NCI-H2029 treated with DMSO at 0.1 percent for 48 hours (cell line): ENCODE measurements at regions not wholly inside any gene's neighbourhood (a gene's known extent, or its start where the extent isn't known, plus 50 kb on each side); places are given as distances from the start of the nearest gene placed in this dataset.
A peak's percentile ranks its signal among the peaks of the same experiment; 100 is the strongest.

Experiments used
- DNase-seq: peaks from one replicate; lab custom pipeline; 2025; lab: John Stamatoyannopoulos, UW

DNA sequence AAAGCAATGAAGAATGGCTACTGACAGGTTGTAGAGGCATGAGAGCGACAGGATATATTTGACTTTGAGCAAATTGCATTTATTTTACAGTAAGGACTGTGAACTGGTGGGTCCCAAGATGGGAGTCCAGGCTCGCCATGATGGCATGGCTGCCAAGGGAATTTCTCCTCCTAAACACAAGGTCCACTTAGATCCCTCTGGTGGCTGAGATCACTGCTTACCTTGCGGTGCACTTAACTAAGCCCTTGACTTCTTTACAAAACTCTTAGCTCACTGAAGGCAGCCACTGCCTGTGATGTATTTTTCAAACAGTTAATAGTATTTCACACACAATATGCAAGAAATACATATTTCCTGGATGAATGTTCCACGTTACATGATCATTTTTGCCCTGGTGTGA, 50.3 kb upstream of the SORBS2 start:
- DNase-seq = no peak

DNA sequence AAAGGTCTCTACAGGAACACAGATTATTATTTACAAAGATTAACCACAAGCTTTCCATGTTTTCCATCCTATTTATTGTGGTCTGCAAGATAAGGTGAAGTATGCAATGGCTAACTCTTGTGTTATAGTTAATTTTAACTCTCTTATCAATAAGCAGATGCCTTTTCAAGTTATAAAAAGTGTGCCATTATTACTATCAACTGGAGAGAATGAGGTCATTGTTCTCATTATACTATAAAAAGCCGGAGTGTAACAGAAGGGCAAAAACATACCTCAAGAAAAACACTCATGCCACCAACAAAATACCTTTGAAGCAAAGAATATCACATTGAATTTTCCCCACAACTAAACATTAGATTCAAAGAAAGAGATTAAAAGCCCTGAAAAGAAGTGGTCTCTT, 52.0 kb upstream of the SORBS2 start:
- no peak for DNase-seq

DNA sequence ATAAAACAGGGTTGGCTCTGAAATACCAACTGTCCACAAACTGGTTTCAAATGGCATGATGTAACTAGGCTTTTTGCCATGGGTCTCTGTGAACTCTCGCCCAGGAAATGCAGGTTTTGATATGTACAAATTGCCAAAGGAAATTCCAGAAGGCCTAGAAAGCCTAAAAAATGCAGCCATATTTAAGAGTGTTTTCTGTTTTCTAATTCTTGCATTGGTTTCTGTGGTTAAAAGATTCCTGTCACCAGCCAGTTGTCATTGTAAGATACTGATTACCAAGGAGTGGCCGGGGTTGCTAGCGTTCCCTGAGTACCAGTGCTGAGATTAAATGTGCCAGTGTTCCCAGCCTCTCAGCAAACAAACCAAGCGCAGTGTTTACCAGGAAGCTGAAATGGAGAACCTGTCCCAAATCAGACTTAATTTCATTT, 53.9 kb upstream of the SORBS2 start:
- peak; percentile 41 for DNase-seq

DNA sequence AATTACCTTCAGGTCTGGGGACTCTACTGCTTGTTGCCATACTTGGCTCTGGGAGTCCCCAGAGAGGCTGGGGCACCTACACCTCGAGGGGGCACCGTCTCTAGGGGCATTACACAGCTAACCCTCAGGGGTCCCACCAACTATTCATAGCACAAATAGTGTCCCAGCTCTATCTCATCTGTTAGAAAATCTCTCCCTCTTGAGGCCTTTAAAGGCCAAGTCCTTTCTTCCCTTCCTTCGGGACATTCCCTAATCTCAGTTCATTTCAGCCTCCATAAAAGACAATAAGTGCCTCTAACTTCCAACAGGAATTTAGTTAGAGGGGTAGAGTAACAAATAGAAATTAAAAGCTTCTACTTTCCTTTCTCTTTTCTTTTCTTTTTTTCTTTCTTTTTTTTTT, 55.8 kb upstream of the SORBS2 start:
- DNase-seq = no peak

DNA sequence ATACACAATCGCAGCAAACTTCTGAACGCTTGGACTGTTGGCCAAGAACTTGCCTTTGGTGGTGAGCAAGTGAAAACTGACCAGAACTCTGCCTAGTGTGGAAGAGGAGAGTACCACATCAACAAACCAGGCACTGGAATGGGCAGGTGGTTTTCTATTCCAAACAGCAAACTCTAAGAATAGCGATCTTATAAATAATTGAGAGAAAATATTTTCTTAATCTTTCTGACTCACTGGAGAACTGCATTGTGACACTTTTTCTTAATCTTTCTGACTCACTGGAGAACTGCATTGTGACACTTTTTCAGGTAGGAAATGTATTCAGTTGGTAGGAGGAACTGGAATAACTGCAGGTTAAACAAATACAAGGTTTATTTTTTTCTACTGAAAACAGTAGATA, 57.0 kb upstream of the SORBS2 start:
- DNase-seq = no peak

DNA sequence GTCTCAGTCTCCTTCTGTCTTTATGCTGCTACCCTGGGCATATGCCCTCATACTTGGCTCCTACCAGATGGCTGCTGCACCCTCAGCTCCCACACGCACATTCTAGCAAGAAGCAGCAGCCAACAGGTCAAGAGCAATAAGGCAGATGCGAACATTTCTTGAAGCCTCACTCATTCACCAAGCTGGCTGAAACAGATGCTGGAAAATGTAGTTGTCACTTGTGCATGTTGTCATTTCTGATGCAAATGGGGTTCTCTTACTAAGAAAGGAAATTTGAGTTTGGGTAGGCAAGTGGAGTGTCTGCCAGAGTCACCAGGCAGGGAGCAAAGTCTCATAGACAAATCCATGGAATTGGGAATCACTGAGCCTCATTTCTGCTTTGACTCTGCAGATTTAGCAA, 57.4 kb upstream of the SORBS2 start:
- no peak for DNase-seq

DNA sequence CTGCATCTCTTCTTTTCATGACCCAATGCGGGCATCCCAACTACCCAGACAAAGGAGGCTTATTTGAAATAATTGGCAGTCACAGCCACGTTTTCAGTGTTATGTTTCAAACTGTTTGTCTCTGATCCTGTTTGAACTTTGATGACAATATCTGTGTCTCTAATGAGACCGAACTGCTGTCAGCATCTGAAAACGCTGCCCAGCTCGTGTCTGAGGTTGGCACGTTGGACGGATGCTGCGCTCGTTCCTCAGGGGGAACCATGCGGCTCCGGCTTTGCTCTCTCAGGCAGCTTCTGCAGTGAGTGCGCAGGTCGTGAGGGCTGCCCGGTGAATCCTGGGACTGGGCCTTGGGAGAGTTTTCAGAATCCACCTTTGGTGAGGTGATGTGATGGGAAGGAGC, 58.4 kb upstream of the SORBS2 start:
- DNase-seq = no peak

DNA sequence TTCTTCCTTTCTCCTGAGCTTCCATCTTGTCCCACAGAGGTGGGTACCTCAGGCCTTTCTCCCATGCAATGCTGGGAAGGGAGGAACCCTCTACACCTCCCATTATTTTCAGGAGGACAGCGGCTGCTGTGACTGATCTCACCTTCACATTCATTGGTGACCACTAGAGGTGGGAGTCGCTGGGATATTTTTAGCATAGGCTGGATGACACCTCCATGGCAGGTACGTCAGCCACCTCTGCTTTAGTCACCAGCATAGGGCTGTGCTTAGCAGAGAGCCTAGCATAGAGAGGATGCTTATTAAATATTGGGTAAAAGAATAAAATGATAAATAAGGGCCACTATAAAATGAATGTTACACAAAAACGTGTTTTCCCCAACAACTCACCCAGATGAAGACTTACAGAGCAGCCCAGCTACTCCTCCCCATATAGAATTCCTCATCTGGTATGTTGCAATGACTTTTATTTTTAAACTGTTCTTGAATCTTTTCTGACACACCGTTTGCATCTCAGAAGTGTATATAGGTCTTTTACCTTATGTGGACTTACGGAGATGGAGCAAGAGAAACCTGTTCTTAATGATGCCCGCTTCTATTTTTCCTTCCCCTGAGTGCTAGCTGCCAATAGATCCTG, 60.9 kb upstream of the SORBS2 start:
- DNase-seq = no peak

DNA sequence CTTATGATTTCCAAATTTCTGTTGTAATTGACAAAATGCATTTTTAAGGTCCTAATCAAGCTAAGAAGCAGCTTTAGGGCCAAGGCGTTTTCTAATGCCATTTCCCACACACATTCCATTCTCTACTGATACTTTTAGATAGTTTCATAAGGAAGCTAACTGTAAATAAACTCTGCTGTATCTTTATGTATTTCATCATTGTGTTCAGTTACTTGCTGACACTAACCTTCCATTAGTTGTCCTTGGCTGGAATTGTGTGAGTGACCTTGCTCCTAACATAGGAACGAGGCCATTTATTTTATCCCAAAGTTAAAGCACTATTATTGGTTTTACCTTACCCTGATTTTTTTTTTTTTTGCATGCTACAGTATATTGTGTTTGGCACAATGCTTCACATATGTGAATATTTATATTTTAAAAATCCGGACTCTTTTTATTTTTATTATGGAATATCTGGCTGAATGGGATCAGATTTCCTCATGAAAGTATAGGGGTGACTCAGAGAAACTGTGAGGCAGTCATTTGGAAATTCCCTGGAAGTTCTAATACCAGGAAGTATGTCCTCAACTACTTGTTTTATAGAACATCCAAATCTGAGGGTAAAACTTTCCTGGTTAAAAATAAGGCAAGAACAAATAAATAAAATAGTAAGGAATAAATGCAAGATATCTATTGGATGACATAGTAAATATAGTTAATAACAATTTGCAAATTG, 62.7 kb upstream of the SORBS2 start:
- no peak for DNase-seq

DNA sequence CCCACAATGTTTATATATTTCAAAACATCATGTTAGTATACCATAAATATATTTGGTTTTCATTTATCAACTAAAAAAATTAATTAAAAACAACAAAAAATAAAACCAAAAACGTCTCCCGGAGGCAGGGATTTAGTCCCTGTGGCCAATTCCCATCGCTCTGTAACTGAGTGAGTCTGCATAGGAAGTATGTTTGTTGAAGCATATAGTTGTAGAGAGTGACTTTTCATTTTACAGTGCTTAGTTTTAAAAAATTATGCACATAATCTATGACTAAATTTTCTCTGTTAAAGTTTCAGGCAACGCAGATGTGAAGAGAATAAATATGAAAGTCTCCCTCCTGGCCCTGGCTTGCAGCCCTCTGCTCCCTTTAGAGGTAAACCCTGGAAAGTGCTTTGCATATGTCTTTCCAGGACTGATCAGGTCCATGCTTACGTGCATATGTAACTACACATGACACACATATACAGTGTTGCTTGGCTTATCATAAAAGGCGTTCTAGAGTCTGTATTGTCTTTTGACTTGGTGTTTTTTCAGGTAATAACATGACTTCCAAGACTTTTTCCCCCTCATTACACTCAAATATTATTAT, 63.4 kb upstream of the SORBS2 start:
- no peak for DNase-seq

DNA sequence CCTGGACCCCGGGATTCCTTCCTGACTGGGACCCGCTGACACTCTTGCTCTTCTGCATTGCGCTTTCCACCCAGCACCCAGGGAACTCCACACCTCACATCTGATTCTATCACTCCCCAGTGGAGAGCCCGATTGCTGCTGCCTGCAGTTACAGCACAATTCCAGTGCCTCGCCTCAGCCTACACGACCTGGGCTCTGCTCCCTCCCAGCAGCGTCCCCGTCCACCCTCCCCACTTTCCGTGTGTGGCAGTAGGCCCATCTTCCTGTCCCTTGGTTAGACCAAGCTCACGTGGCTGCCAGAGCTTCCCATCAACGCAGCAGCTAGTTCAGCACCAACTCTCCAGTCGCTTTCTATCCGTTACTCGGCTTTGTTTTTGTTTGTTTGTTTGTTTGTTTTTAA, 66.6 kb upstream of the SORBS2 start:
- no peak for DNase-seq

DNA sequence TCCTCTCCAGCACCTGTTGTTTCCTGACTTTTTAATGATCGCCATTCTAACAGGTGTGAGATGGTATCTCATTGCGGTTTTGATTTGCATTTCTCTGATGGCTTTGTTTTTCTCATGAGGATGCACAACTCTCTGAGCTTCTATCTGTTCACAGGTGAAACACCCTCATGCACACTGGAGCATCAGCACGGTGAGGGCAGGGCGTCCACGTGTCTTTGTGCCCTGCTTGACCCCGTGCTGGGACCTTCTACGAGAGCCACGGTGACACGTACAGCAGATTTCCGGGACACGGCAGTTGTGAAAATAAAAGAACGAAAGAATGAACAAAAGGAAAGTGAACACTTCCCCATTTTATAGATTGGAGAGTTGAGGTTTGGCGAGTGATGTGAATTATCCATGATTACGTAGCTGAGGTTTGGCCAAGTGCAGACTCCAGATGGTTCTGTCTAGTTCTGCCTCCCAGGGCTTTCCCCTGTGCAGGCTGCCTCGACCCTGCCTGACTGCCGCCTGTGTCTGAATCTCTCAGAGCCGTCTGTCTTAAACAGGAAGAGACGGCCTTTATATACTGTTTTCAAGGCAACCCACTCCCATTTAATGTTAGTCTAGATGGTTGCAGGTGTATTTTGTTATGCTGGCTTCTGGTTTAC, 67.8 kb upstream of the SORBS2 start:
- no peak for DNase-seq

DNA sequence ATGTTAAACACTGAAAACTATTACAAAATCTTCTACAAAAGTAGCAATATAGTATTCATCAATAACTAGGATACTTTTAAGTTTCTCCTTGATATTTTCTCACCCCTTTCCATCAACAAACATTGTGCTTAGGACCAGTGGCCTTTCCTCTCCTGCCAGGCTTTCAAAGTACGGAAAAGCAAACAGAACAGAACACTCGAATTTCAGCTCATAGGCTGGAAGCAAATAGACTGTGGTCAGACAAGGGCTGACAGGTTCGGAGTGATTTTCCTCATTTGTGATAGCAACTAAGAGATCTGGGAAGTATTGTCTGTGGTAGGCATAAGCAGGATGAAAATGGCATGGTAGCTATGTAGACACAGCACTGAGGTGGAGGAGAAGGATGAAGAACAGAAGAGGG, 68.6 kb upstream of the SORBS2 start:
- peak; percentile 66 for DNase-seq

DNA sequence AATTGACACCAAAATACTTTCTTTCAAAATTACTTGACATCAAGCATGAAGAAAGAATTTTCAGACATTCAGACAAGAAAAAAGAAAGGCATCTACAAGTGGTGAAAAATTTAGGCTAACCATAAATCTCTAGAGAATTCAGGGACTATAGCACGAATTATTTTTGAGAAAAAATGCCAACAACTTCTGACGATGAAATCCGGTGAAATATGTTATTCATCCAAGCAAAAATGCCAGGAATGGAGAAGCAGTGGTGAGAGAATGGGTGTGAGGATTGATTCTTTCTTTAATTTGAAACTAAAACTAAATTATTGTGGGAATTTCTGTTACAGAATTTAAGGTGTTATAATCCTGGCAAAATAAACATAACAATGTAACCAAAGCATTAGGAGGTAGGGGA, 69.4 kb upstream of the SORBS2 start:
- no peak for DNase-seq

DNA sequence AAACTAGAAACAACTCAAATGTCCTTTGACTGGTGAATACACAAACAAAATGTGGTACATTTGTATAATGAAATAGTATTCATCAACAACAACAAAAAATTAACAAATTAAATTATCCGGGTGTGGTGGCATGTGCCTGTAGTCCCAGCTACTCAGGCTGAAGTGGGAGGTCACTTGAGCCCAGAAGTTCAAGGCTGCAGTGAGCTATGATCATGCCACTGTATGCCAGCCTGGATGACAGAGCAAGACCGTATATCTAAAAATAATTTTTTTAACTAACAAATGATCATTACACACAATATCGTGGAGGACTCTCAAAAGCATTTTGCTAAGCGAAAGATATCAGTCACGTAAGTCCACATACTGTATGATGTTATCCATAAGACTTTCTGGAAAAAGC, 71.6 kb upstream of the SORBS2 start:
- no peak for DNase-seq

DNA sequence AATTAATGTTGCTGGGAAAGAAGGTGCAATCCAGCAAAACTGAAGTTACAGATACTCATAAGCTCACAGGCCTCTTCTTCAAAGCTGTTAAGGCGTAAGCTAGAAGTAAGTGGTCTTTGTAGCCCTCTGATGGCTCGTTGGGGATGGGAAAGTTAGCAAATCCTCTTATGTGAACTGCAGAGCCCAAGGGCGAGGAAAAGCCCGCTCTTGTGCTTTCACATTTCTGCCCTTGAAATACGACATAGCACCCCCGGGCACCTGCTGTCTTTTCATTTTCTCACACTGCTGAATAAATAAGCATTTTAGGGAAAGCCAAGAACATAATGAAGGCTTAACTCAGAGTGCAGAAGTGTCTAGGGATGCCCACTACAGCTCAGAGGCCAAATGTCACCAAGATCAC, 73.1 kb upstream of the SORBS2 start:
- DNase-seq = no peak

DNA sequence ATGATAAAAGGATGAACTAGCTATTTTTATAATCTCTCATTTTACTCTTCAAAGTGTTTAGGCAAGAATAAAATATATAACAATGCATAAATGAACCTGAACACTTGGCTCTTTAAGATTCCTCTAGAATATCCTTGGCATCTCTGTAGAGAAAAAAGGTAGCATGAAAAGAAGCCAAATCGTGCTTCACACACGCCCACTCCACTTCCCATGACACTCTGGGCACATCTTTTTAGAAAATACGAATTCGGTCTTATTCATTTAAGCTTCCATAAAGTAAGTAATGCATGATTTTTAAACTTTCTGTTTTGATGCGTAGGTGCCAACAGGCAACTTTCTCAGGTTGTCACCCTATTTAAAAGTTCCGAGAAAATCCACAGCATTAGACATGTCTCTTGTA, 73.6 kb upstream of the SORBS2 start:
- no peak for DNase-seq

DNA sequence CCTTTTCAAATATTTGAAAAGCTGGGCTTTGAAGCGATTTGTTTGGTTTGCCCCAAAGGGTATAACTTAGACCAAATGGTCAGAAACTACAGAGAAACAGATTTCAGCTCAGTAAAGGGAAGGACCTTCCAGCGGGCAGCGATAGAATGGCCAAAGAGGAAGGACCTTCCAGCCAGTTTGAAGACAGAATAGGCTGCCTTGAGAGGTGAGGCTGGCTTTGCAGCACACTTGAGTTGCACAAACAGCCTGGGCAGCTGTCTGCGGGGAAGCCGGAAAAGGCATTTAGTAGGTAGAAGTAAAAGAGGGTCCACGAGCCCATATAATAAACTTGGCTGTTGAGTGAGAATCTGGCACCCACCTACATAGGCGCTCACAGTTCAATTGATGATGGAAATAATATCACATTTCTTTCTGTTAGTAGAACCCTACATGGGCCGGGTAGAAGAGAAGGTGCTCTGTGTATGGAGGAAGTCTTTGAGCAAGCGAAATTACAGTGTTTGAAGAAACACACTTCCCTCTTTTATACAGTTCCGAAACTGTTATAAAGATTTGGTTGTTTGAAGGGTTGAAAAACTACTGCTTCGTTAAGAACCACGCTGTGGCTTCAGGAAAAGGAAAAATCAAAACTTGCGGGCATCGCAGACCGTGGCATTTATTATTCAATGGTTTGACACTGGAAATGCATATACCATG, 75.0 kb upstream of the SORBS2 start:
- DNase-seq = no peak

DNA sequence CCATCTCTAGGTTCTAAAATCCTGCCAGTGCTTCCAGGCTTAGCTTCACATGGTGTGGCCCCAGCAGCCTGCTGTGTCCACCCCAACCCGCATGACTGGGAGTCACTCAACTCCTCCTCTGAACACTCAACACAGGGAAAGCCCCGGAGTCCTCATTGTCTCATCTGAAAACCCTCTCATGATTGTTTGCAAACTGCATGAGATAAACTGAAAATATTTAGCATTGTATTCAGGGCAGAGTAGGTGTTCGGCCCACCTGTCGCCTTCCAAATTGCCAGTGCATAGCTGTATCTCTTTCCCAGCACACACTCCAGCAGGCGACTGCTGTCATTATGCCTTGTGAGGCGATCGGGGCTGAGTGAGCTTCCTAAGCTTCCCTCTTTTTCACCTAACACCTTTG, 76.7 kb upstream of the SORBS2 start:
- no peak for DNase-seq

DNA sequence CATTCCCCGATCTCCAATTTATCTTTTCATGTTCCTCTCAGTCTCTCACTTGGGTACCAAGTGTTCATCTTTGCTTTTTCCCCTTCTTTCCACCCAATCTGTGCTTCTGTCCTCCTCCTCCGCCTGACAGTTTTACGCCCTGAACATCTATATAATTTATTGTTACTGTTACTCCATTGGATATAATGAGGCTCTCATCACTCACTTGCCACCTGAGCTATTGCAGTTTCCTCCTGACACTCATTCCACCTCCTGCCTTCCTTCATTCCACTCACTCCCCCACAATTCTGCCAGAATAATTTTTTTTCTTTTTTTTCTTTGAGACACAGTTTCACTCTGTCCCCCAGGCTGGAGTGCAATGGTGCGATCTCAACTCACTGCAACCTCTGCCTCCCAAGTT, 77.6 kb upstream of the SORBS2 start:
- DNase-seq = no peak

DNA sequence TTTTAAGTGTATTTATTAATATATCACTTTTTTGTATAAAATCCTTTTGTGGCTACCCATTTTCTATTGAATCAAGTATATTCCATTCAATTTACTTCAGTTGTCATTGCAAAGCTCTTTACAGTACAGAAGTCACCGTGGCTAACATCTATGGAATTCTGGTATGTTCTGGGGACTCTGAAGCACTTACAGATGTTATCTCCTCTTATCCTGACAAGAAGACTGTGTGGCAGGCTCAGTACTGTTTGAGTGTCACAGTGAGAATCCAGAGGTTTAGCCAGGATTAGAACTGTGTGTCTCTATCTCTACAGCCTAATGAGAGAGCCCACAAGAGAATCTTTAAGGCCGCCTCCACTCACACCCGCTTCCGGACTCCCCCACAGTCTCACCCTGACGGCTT, 78.2 kb upstream of the SORBS2 start:
- DNase-seq = no peak

DNA sequence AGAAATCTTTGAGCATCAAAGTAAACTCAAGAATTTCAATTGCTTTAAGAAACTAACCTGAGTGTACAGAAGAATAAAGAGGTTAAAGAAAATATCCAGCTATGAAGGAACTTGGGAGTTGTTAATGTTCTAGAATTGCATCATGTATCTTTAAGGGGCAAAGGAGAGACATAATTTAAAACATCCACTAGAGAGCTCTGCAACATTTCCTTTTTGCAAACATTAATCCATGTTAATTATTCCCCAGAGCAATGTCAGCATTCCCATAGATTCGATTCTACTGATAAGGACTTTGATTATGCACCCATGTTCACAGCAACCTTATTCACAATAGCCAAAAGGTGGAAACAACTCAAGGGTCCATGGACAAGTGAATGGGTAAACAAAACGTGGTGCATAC, 80.2 kb upstream of the SORBS2 start:
- no peak for DNase-seq

DNA sequence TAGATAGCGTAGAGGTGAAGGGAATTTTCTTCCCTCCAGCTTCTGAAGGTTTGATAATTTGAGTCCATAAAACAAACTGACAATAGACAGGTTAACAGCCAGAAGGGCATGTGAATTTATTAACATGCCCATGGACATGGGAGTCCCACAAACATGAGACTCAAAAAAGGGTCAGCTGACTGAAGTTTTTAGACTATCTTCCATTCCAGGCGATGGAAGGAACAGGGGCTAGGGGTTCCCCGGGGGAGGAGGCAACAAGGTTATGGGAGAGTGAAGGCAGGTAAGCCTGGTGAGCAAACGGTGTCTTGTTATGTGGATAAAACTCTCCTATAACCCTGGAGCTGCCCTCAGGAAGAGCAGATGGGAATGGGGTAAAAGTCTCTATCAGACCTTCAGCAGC, 81.5 kb upstream of the SORBS2 start:
- DNase-seq = no peak
